Stimulated activated CD4-positive, alpha-beta T cell treated with anti-CD3 and anti-CD28 coated beads, Interleukin-15, amount 100 ng/mL, for 24 hours (primary cell): ENCODE measurements at regions not wholly inside any gene's neighbourhood (a gene's known extent, or its start where the extent isn't known, plus 50 kb on each side); places are given as distances from the start of the nearest gene placed in this dataset.
"Not testable (repeated sequence)": the region's sequence is repeated elsewhere in the genome, so short reads cannot be mapped to it uniquely, and the experiment has no call there.

Source experiments
- DNase-seq: peaks from one replicate; pipeline ENCODE4 v3.0.0-alpha.2; 2020

- DNase-seq, result no peak
Observed at GRCh38 chr1:81187635-81188034, 613.1 kb upstream of the ADGRL2 start.

- no peak for DNase-seq
Observed at GRCh38 chr1:81186261-81186660, 614.5 kb upstream of the ADGRL2 start.

- DNase-seq, result no peak
Observed at GRCh38 chr1:81183553-81183952, 617.2 kb upstream of the ADGRL2 start.

GRCh38 chr1:81183051-81183450 lies 617.7 kb upstream of the ADGRL2 start:
- DNase-seq, result no peak

GRCh38 chr1:81179242-81179641 lies 621.5 kb upstream of the ADGRL2 start:
- DNase-seq, result no peak

GRCh38 chr1:81178431-81179093 lies 622.2 kb upstream of the ADGRL2 start:
- not testable (repeated sequence) for DNase-seq

- no peak for DNase-seq
Observed at GRCh38 chr1:81174811-81175476, 625.8 kb upstream of the ADGRL2 start.

GRCh38 chr1:81174052-81174451 lies 626.7 kb upstream of the ADGRL2 start:
- DNase-seq, result no peak

- DNase-seq, result no peak
Observed at GRCh38 chr1:81172483-81172882, 628.3 kb upstream of the ADGRL2 start.

GRCh38 chr1:81170721-81171120 lies 630.0 kb upstream of the ADGRL2 start:
- DNase-seq, result no peak

GRCh38 chr1:81165963-81166362 lies 634.8 kb upstream of the ADGRL2 start:
- DNase-seq, result no peak

GRCh38 chr1:81160696-81161095 lies 640.0 kb upstream of the ADGRL2 start:
- no peak for DNase-seq

- no peak for DNase-seq
Observed at GRCh38 chr1:81158592-81158991, 642.1 kb upstream of the ADGRL2 start.

GRCh38 chr1:81157686-81158085 lies 643.0 kb upstream of the ADGRL2 start:
- DNase-seq, result no peak

GRCh38 chr1:81156887-81157286 lies 643.8 kb upstream of the ADGRL2 start:
- DNase-seq, result no peak

GRCh38 chr1:81155131-81155530 lies 645.6 kb upstream of the ADGRL2 start:
- no peak for DNase-seq

- no peak for DNase-seq
Observed at GRCh38 chr1:81151206-81151605, 649.5 kb upstream of the ADGRL2 start.

- DNase-seq, result no peak
Observed at GRCh38 chr1:81149649-81150325, 650.9 kb upstream of the ADGRL2 start.

GRCh38 chr1:81144240-81144825 lies 656.4 kb upstream of the ADGRL2 start:
- DNase-seq, result no peak

- DNase-seq, result no peak
Observed at GRCh38 chr1:81142099-81142826, 658.5 kb upstream of the ADGRL2 start.

- DNase-seq, result no peak
Observed at GRCh38 chr1:81135524-81135923, 665.2 kb upstream of the ADGRL2 start.

GRCh38 chr1:81129776-81130175 lies 671.0 kb upstream of the ADGRL2 start:
- DNase-seq, result no peak

- no peak for DNase-seq
Observed at GRCh38 chr1:81129366-81129765, 671.4 kb upstream of the ADGRL2 start.
